Pancreas (tissue), 10 donors: ENCODE measurements at regions not wholly inside any gene's neighbourhood (a gene's known extent, or its start where the extent isn't known, plus 50 kb on each side); places are given as distances from the start of the nearest gene placed in this dataset.

ENCODE experiments used
- ATAC-seq, 4 donors: fragments of 200-7000 bp; cut with Tn5 transposase; one replicate each; pipeline versions ENCODE4 v1.8.0 to v1.9.1; 2020; ENCODE audit warnings: mild to moderate bottlenecking in 4 of 4, moderate library complexity in 4 of 4
- DNase-seq, 6 donors: peaks; one replicate each; pipeline ENCODE4 v3.0.0-alpha.2; 2020
- FAIRE-seq: peaks from 2 replicates; lab custom pipeline; 2012; peaks lifted over from hg19 to GRCh38; lab: Jason Lieb, UNC
- H3K27ac ChIP-seq, 4 donors: fragments of 200-600 bp; sonication (generic); 1 replicate in 3 of 4; 2 replicates in 1 of 4; pipeline versions ENCODE4 v1.5.0 to v1.8.0; 2020
- H3K27me3 ChIP-seq, 4 donors: fragments of 200-600 bp; one replicate each; pipeline ENCODE4 v1.8.0; 2021
- H3K36me3 ChIP-seq, 3 donors: fragments of 200-600 bp; sonication (generic) in 1 of 3; one replicate each; pipeline versions ENCODE4 v1.5.0 to v1.8.0; 2020 to 2021
- H3K4me1 ChIP-seq, 3 donors: fragments of 200-600 bp; one replicate each; pipeline ENCODE4 v1.8.0; 2021
- H3K4me3 ChIP-seq, 4 donors: fragments of 200-600 bp; sonication (generic) in 2 of 4; one replicate each; pipeline versions ENCODE4 v1.5.0 to v1.8.0; 2020 to 2021
- H3K9me3 ChIP-seq, 4 donors: fragments of 200-600 bp; one replicate each; pipeline ENCODE4 v1.8.0; 2021
- whole genome bisulfite sequencing, 2 donors: extraction: QIAGEN DNeasy Blood & Tissue Kit; methylation state at CpG; one replicate each; pipeline ENCODE4 v1.1.7; 2013; 5-methylcytosine and 5-hydroxymethylcytosine counted together
- intact Hi-C, 3 donors: fragments of 100-400 bp; cut with DNase I; formaldehyde crosslinking; loops; one replicate each; pipeline versions ENCODE4 v1.11.1 to v1.14.2; 2022
- TF ChIP-seq, protein P1 (sequence below), 4 donors: fragments of 200-600 bp; sonication (generic) in 3 of 4; IDR thresholded peaks; one replicate each; pipeline versions ENCODE4 v1.5.0 to v1.8.0; 2021; ENCODE audit warnings: antibody characterized with exemption in 4 of 4
- donor health status: healthy with polysubstance abuse.
- donor health status: DM: no; HTN: no; CAD: no; lungs with moderate emphysema.
- donor health status: DM: no; HTN: no; CAD: no.
- donor health status: control.
- donor health status: control.
- donor health status: Bipolar disorder and iron deficiency.
- donor health status: DM: yes; HTN: yes; CAD: no.
- donor health status: DM: no; HTN: no; CAD: no.
- donor health status: DM: no; HTN: no; CAD: no.
- donor health status: DM: yes; HTN: yes; CAD: no.

DNA sequence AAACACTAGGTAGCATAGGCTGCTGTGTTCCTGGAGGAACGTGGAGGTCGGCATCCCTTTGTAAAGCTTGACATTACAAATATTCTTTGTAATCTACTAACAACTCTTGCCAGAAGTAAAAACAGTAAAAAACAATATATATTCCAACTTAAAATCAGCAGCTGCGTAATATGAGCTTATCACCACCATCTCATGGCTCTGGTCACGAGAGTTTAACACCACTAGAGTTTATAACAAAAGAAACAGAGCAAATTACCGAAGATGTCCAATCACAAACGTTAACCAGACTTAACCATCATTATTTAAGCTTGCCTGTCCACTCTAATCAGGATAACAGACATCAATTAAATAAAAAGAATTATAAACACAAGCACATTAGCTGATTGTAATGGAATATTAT is 236.7 kb downstream of the PCDH7 start:
- no peaks in the 10 kb centered on the region for H3K36me3 ChIP-seq
- 62 to 65% methylated on average over 6 of the region's 6 CpGs for WGBS, 2 donors
- no peaks in the 10 kb centered on the region for H3K4me1 ChIP-seq
- H3K27ac ChIP-seq: no peak overlapping the region
- no peak overlapping the region for H3K4me3 ChIP-seq
- DNase-seq (no peak), FAIRE-seq (no peak), ATAC-seq (no peak)
- no peaks in the 10 kb centered on the region for H3K27me3 ChIP-seq
- intact Hi-C loops: no loop called here
- TF ChIP-seq, protein P1, sequence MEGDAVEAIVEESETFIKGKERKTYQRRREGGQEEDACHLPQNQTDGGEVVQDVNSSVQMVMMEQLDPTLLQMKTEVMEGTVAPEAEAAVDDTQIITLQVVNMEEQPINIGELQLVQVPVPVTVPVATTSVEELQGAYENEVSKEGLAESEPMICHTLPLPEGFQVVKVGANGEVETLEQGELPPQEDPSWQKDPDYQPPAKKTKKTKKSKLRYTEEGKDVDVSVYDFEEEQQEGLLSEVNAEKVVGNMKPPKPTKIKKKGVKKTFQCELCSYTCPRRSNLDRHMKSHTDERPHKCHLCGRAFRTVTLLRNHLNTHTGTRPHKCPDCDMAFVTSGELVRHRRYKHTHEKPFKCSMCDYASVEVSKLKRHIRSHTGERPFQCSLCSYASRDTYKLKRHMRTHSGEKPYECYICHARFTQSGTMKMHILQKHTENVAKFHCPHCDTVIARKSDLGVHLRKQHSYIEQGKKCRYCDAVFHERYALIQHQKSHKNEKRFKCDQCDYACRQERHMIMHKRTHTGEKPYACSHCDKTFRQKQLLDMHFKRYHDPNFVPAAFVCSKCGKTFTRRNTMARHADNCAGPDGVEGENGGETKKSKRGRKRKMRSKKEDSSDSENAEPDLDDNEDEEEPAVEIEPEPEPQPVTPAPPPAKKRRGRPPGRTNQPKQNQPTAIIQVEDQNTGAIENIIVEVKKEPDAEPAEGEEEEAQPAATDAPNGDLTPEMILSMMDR (IDR thresholded peaks at IDR 0.05): no peak
- no peaks in the 10 kb centered on the region for H3K9me3 ChIP-seq

- FAIRE-seq (no peak), ATAC-seq (no peak), DNase-seq (no peak)
- H3K36me3 ChIP-seq: no peaks in the 10 kb centered on the region
- H3K4me3 ChIP-seq: no peak overlapping the region
- 65 to 66% methylated on average over 4 of the region's 4 CpGs for WGBS, 2 donors
- intact Hi-C loops: no loop called here
- H3K4me1 ChIP-seq: no peaks in the 10 kb centered on the region
- TF ChIP-seq, protein P1 (IDR thresholded peaks at IDR 0.05): no peak
- no peak overlapping the region for H3K27ac ChIP-seq
- no peaks in the 10 kb centered on the region for H3K9me3 ChIP-seq
- H3K27me3 ChIP-seq: no peaks in the 10 kb centered on the region
Measured at GRCh38 chr4:30957706-30958105, 237.5 kb downstream of the PCDH7 start.

DNA sequence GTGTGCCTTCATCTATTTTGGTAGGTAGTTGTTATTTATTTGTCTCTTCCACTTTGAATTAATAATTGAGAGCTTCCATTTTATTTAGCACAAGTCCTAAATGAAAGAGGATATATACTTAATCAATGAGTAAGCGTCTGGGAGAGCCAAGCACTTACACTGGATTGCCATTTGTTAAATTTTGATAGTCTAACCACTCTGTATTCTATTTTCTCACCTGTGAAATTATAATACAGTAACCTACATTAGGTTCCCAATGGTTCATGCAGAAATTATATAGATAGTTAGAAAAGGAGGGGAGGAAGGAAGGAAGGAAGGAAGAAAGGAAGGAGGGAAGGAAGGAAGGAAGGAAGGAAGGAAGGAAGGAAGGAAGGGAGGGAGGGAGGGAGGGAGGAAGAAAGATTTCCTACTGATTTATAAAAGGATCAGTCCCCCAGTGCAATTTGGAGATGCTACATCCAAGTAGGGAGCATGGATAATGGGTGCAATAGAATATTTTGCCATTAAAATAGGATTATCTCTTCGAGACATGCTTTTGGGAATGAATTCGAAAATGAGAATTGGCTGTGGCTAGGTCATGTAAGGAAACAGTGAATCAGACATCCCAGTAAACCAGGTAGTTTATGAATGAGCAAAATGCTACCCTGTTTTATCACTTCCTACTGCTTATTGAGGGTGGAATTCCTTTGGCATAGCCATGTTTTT is 239.8 kb downstream of the PCDH7 start:
- ATAC-seq (no peak), FAIRE-seq (no peak)
- 50 to 70% methylated on average over 3 of the region's 3 CpGs for WGBS, 2 donors

GRCh38 chr4:30962939-30963338 is 242.8 kb downstream of the PCDH7 start:
- TF ChIP-seq, protein P1 (IDR thresholded peaks at IDR 0.05): no peak
- intact Hi-C loops: no loop called here
- no peaks in the 10 kb centered on the region for H3K4me1 ChIP-seq
- no peaks in the 10 kb centered on the region for H3K27me3 ChIP-seq
- DNase-seq (no peak), FAIRE-seq (no peak), ATAC-seq (peak in 2 of 4 donors; percentile 60 to 69)
- no peaks in the 10 kb centered on the region for H3K36me3 ChIP-seq
- no peaks in the 10 kb centered on the region for H3K9me3 ChIP-seq
- H3K27ac ChIP-seq: no peak overlapping the region
- H3K4me3 ChIP-seq: no peak overlapping the region

More for the DNA sequence above, 239.8 kb downstream of the PCDH7 start:
- no peak for DNase-seq
- intact Hi-C loops: no loop called here
- Histone ChIP-seq H3K27me3 (no peaks in the 10 kb centered on the region), H3K9me3 (no peaks in the 10 kb centered on the region), H3K27ac (no peak overlapping the region), H3K36me3 (no peaks in the 10 kb centered on the region), H3K4me3 (no peak overlapping the region), H3K4me1 (no peaks in the 10 kb centered on the region)
- TF ChIP-seq, protein P1 (IDR thresholded peaks at IDR 0.05): no peak

DNA sequence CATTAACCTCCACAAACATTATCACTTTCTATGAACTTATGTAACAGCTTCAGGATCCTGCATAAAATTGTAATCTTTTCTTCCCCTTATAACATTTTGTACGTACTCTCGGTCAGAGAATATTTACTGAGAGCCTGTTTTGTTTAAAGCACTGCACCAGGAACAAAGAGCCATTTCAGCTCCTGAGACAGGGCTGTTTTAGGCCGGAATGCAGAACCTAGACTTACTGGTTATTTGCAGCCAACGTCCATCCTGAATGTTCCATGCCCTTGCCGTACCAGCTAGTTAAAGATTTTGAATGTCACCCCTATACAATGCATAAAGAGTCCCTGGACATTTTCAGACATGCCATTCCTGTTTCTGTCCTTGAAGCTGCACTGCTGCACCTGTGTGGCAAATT is 248.8 kb downstream of the PCDH7 start:
- Histone ChIP-seq H3K27me3 (no peaks in the 10 kb centered on the region), H3K4me1 (no peaks in the 10 kb centered on the region), H3K27ac (no peak overlapping the region), H3K9me3 (no peaks in the 10 kb centered on the region), H3K4me3 (no peak overlapping the region), H3K36me3 (no peaks in the 10 kb centered on the region)
- TF ChIP-seq, protein P1 (IDR thresholded peaks at IDR 0.05): no peak
- WGBS, 2 donors: 12 to 18% methylated on average over 5 of the region's 5 CpGs
- ATAC-seq (peak in 2 of 4 donors; percentile 21 to 49), DNase-seq (no peak), FAIRE-seq (no peak)
- intact Hi-C loops: no loop called here
